ENCODE measurements at regions not wholly inside any gene's neighbourhood (a gene's known extent, or its start where the extent isn't known, plus 50 kb on each side); places are given as distances from the start of the nearest gene placed in this dataset.

- TF ChIP-seq, protein P1, sequence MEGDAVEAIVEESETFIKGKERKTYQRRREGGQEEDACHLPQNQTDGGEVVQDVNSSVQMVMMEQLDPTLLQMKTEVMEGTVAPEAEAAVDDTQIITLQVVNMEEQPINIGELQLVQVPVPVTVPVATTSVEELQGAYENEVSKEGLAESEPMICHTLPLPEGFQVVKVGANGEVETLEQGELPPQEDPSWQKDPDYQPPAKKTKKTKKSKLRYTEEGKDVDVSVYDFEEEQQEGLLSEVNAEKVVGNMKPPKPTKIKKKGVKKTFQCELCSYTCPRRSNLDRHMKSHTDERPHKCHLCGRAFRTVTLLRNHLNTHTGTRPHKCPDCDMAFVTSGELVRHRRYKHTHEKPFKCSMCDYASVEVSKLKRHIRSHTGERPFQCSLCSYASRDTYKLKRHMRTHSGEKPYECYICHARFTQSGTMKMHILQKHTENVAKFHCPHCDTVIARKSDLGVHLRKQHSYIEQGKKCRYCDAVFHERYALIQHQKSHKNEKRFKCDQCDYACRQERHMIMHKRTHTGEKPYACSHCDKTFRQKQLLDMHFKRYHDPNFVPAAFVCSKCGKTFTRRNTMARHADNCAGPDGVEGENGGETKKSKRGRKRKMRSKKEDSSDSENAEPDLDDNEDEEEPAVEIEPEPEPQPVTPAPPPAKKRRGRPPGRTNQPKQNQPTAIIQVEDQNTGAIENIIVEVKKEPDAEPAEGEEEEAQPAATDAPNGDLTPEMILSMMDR (IDR thresholded peaks at IDR 0.05; ENCODE audit: insufficient read depth, low read length) = no peak
- no peak for TF ChIP-seq GABPA (IDR thresholded peaks at IDR 0.05; ENCODE audit: low read depth)
Observed at GRCh38 chr5:159788835-159789331, 127.4 kb upstream of the ADRA1B start.
